Muscle layer of colon (tissue), 2 donors: ENCODE measurements at regions not wholly inside any gene's neighbourhood (a gene's known extent, or its start where the extent isn't known, plus 50 kb on each side); places are given as distances from the start of the nearest gene placed in this dataset.
"Not testable (repeated sequence)": the region's sequence is repeated elsewhere in the genome, so short reads cannot be mapped to it uniquely, and the experiment has no call there.

Source experiments
- H3K27ac ChIP-seq: one replicate; pipeline ENCODE4 v1.7.0; 2013; ENCODE audit warnings: low read depth, mild to moderate bottlenecking, low read length, moderate library complexity
- H3K27me3 ChIP-seq, 2 donors: one replicate each; pipeline ENCODE4 v1.7.0; 2013; ENCODE audit warnings: low read length in 2 of 2, mild to moderate bottlenecking in 2 of 2; ENCODE audit not compliant: insufficient read depth in 2 of 2, control insufficient read depth in 1 of 2
- H3K36me3 ChIP-seq: one replicate; pipeline ENCODE4 v1.7.0; 2013; ENCODE audit warnings: mild to moderate bottlenecking, low read length; ENCODE audit not compliant: insufficient read depth
- H3K4me1 ChIP-seq: one replicate; pipeline ENCODE4 v1.7.0; 2013; ENCODE audit warnings: mild to moderate bottlenecking, low read length; ENCODE audit not compliant: insufficient read depth
- H3K4me3 ChIP-seq, 2 donors: one replicate each; pipeline ENCODE4 v1.7.0; 2013; ENCODE audit warnings: low read length in 2 of 2, low read depth in 1 of 2, mild to moderate bottlenecking in 1 of 2, moderate library complexity in 1 of 2
- H3K9ac ChIP-seq: one replicate; pipeline ENCODE4 v1.7.0; 2013; ENCODE audit warnings: low read length
- H3K9me3 ChIP-seq: one replicate; pipeline ENCODE4 v1.7.0; 2013; ENCODE audit warnings: mild to moderate bottlenecking, low read length
- donor health status: abdominal sarcoma.
- donor health status: Adenocarcinoma of cecum.

DNA sequence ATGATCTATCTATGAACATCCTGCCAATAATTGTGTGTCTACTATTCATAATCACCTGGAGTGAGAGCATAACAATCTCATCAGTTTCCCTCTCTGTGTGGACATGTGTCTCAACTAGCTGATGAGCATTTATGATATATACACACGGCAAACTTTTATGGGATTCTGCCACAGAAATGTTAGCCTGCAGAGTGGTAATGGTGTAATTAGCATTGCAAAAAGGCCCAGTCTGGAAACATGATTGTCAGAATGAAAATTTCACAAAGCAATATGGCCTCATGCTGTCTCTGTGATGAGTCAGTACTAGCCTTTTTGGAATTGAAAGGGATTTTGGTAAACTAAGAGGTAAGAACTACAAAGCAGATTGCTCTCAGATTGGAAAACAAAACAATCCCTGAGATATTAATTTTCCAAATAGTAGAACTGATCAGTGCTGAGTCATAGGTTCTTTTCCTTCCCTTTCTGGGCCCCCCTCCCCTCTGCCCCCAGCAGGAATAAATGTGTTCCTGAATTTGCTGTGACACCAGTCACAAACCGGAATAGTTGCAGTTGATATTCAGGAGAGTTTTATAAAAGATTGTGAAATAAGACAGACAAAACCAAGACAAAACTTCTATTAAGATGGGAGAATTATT is 189.2 kb downstream of the OSR1 start:
- Histone ChIP-seq H3K9me3 (no peaks in the 10 kb centered on the region), H3K4me3 (no peak overlapping the region), H3K4me1 (no peaks in the 10 kb centered on the region), H3K27me3 (no peaks in the 10 kb centered on the region), H3K36me3 (no peaks in the 10 kb centered on the region), H3K9ac (no peak overlapping the region), H3K27ac (no peak overlapping the region)

DNA sequence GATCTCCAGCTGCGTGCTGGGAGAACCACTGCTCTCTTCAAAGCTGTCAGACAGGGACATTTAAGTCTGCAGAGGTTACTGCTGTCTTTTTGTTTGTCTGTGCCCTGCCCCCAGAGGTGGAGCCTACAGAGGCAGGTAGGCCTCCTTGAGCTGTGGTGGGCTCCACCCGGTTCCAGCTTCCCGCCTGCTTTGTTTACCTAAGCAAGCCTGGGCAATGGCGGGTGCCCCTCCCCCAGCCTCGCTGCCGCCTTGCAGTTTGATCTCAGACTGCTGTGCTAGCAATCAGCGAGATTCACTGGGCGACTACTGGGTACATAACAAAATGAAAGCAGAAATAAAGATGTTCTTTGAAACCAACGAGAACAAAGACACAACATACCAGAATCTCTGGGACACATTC is 194.3 kb downstream of the OSR1 start:
- not testable (repeated sequence) for H3K4me1 ChIP-seq

DNA sequence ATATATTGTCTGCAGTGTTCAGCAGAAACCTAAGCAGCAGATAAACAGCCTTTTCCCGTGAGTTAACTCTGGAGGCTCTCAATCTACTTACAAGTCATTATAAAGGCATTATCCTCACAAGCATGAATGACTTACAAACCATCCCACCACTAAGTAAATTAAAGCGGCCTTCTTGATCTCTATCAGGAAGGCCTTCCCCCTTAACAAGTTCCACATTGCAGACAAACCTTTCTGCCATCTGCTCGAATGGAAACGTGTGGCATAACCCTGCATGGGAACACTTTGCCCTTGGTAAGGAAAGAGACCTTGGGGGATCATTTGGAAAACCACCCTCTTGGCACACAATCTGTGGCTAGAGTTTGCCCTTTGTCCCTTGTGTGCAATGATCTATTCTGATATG is 199.5 kb downstream of the OSR1 start:
- no peaks in the 10 kb centered on the region for H3K4me1 ChIP-seq
- no peaks in the 10 kb centered on the region for H3K36me3 ChIP-seq
- H3K9ac ChIP-seq = no peak overlapping the region
- H3K9me3 ChIP-seq = no peaks in the 10 kb centered on the region
- no peaks in the 10 kb centered on the region for H3K27me3 ChIP-seq
- no peak overlapping the region for H3K27ac ChIP-seq
- no peak overlapping the region for H3K4me3 ChIP-seq

More for the DNA sequence above, 194.3 kb downstream of the OSR1 start:
- H3K4me3 ChIP-seq, H3K36me3 ChIP-seq, H3K27ac ChIP-seq, H3K9ac ChIP-seq, H3K27me3 ChIP-seq, H3K9me3 ChIP-seq: not testable (repeated sequence)

DNA sequence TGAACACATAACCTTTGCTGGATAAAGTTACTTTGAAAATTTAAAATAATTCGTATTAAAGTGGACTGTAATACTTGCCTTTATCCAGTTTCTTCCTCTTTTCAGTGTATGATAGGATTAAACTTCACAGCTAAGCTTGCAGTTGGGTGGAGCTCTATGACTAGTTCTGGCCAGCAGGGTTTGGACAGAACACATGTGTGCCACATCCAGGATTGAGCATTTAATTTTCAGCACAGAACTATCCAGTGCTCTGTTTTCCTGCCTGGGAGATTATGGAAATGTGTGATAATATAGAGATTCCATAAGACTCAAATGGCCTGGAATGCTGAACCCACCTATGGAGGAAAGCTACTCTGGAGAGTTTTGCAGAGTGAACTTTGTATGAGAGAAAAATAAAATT is 200.2 kb downstream of the OSR1 start:
- Histone ChIP-seq H3K4me3 (no peak overlapping the region), H3K4me1 (no peaks in the 10 kb centered on the region), H3K27ac (no peak overlapping the region), H3K27me3 (no peaks in the 10 kb centered on the region), H3K9ac (no peak overlapping the region), H3K9me3 (no peaks in the 10 kb centered on the region), H3K36me3 (no peaks in the 10 kb centered on the region)

DNA sequence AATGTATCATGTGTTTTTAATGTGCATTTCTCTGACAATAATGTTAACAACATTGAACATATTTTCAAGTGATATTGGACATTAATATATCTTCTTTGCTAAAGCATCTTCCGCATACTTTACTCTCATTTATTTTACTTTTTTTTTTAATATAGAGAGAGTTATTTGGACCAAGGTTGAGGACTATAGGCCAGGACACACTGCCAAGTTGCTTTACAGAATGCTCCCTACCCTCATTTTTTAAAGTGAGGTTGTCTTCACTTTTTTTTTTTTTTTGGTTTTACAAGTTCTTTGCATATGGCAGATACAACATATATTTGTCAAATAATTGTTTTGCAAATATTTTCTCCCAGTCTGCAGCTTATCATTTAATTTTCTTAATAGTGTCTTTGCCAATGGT is 201.8 kb downstream of the OSR1 start:
- Histone ChIP-seq H3K4me3 (no peak overlapping the region), H3K27me3 (no peaks in the 10 kb centered on the region), H3K36me3 (no peaks in the 10 kb centered on the region), H3K27ac (no peak overlapping the region), H3K9me3 (no peaks in the 10 kb centered on the region), H3K4me1 (no peaks in the 10 kb centered on the region), H3K9ac (no peak overlapping the region)

DNA sequence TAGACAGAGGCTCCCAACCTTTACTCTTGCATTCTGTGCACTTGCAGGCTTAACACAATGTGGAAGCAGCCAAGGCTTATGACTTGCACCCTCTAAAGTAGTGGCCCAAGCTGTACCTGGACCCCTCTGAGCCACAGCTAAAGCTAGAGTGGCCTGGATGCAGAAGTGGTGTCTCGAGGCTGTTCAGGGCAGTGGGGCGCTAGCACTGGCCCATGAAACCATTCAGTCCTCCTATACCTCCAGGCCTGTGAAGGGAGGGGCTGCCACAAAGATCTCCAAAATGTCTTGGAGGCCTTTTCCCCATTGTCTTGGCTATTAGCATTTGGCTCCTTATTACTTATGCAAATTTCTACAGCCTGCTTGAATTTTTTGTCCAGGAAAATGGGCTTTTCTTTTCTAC is 207.7 kb downstream of the OSR1 start:
- Histone ChIP-seq H3K4me3 (no peak overlapping the region), H3K27me3 (no peaks in the 10 kb centered on the region), H3K27ac (no peak overlapping the region), H3K4me1 (no peaks in the 10 kb centered on the region), H3K36me3 (no peaks in the 10 kb centered on the region), H3K9me3 (no peaks in the 10 kb centered on the region), H3K9ac (no peak overlapping the region)

DNA sequence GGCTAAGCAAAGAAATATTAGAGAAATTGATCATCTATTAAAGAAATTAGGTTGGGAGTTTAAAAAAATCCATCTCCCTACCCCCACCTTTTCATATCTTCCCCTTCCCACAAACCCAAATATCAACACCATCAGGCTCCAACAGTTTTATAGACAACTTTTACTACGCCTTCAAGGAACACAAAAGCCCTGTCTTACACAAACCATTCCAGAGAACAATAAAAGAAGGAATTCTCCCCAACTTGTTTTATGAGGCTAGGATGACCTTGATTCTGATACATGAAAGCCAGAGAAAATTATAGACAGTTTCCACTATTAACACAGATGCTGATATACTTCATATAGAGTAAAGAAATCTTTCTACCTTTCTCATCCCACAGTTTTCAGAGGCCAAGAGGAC is 211.6 kb downstream of the OSR1 start:
- H3K4me1 ChIP-seq = no peaks in the 10 kb centered on the region

DNA sequence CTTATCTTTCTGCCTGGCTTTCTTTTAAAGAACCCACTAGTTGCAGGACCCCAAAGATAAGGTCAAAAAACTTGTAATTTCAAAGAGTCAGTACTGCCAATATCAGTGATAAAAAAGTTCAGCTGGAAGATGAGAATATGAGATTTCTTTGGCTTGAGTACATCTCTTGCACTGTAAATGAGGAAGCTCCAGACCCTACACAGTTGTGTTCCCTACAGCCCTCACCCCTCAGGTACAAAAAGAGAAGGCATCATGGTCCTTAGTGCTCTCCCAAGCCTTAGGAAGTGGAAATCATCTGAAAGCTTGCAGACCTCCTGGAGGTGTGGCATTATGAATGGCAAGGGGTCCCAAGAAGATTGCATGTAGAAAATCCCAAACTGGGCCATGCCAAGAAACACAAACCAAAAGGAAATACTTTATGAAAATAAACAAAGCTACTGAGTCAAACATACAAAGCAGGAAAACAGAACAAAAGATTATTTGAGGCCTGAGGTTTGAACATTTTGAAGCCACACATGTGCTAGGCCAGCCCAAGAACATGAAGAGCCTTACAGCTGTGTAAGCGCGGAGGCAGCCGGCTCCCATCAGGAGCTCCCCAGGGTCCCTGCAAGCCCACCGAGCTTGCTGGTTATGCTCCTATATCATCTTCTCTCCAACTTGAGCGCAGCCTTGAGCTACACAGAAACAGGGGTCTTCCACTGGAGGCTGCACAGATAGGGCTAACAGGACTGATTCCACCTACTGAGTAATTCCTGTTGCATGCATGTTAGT is 217.0 kb downstream of the OSR1 start:
- Histone ChIP-seq H3K36me3 (no peaks in the 10 kb centered on the region), H3K27ac (no peak overlapping the region), H3K4me3 (no peak overlapping the region), H3K27me3 (no peaks in the 10 kb centered on the region), H3K4me1 (no peaks in the 10 kb centered on the region), H3K9me3 (no peaks in the 10 kb centered on the region), H3K9ac (no peak overlapping the region)

More for the DNA sequence above, 211.6 kb downstream of the OSR1 start:
- H3K27me3 ChIP-seq = no peaks in the 10 kb centered on the region
- H3K4me3 ChIP-seq = no peak overlapping the region
- no peaks in the 10 kb centered on the region for H3K36me3 ChIP-seq
- H3K9ac ChIP-seq = no peak overlapping the region
- no peaks in the 10 kb centered on the region for H3K9me3 ChIP-seq
- no peak overlapping the region for H3K27ac ChIP-seq

DNA sequence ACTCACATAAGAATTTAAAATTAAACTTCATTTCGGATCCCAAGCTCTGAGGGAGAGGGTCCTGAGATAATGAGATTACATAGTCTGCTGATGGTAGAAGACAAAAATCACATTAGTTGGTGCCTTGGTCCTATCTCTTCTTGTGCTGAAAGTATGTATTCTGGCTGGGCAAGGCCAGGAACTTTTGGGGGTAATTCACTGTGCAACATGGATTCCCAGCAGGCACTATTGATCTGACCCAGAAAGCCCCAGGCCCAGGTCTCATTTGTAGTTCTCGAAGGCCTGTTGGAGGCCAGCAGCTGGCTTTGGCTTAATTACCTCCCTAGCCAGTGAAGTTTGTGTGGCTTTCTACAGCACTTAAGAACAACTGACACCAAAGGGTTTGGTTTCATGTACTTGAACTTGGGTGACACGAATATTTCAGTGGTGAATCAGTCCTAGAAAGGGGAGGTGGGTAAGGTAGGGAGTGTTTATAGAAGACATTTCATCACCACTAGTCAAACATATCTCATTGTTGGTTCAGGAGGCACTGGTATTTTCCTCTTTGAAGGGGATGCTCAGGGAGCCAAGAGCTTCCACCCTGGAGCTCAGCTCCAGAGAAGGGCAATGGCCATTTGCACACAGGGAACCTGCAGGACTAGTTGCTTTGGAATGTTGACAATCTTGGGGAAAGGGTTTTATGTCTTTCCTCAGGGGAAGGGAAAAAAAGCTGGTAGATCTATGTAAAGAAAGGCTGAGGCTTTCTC is 217.8 kb downstream of the OSR1 start:
- H3K9me3 ChIP-seq = no peaks in the 10 kb centered on the region
- H3K27ac ChIP-seq = no peak overlapping the region
- no peaks in the 10 kb centered on the region for H3K4me1 ChIP-seq
- H3K9ac ChIP-seq = no peak overlapping the region
- no peaks in the 10 kb centered on the region for H3K27me3 ChIP-seq
- no peaks in the 10 kb centered on the region for H3K36me3 ChIP-seq
- H3K4me3 ChIP-seq = no peak overlapping the region

DNA sequence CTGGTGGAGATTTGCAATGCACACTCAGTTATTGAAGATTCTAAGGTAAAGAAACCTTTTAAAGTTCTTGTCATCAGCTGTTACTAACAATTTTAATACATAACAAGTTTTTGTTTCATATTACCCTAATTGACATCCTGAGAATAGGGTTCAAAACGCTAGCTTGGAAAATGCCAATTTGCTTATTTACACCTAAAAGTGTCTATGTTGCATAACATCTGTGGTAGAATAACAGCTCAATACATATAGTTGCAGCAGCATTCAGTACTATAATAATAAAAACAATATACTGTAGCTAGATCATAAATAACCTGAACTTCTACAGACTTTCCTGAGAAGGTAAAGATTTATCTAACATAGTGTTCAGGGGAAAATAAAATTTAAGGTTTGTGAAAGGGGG is 219.0 kb downstream of the OSR1 start:
- no peak overlapping the region for H3K27ac ChIP-seq
- H3K27me3 ChIP-seq = no peaks in the 10 kb centered on the region
- no peaks in the 10 kb centered on the region for H3K4me1 ChIP-seq
- no peaks in the 10 kb centered on the region for H3K9me3 ChIP-seq
- no peak overlapping the region for H3K9ac ChIP-seq
- no peaks in the 10 kb centered on the region for H3K36me3 ChIP-seq
- H3K4me3 ChIP-seq = no peak overlapping the region

DNA sequence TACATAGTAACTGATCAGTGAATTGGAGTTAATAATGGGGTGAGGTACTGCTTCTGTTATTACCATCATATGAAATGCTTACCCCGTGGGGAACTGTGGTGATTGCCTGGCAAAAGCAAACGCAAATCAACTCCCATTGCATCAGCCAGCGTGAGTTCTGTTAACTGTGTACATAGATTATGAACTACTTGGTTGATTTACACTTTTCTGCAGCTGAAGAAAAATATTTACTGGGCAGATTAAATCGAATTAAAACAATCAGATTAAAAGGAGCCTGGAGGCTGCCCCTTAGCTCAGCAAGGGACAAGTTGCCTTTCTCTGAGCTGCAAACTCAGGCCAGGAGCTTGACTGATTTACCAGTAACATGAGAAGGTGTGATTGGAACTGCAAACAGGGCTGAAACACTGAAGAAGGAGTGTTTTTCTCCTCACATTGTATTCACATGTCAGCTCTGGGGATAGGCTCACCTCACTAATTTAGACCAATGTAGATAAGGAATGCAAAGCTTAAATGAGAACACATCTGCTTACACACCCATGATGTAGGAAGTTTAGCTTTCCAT is 220.1 kb downstream of the OSR1 start:
- Histone ChIP-seq H3K36me3 (no peaks in the 10 kb centered on the region), H3K4me1 (no peaks in the 10 kb centered on the region), H3K9me3 (no peaks in the 10 kb centered on the region), H3K27ac (no peak overlapping the region), H3K4me3 (no peak overlapping the region), H3K9ac (no peak overlapping the region), H3K27me3 (no peaks in the 10 kb centered on the region)
